GM19467 (cell line): ENCODE measurements at regions not wholly inside any gene's neighbourhood (a gene's known extent, or its start where the extent isn't known, plus 50 kb on each side); places are given as distances from the start of the nearest gene placed in this dataset.
A peak's percentile ranks its signal among the peaks of the same experiment; 100 is the strongest.

Experiments
- ATAC-seq: cut with Tn5 transposase; IDR thresholded peaks from one replicate; pipeline ENCODE4 v1.9.1; 2021; ENCODE audit warnings: mild to moderate bottlenecking, moderate library complexity; ENCODE audit not compliant: unreplicated experiment

GRCh38 chr3:154022606-154023005, 98.6 kb upstream of the ARHGEF26 start:
- ATAC-seq, result no peak

DNA sequence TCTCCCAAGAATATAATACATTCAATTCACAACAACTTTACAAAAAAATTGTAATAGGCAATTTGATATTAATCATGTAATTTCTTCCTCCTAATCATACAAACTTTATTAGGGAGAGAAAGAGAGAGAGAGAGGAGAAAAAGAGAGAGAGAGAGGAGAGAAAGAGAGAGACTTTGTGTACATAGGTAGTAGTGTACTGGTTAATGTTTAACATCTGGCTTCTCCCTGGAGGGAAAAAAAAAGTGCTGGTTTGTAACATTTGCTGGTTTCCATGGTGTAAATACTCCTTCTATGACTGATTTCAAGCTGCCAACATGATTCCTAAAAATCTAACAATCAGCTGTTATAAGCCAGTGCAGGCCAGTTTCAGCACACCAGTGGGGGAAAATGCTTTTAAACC, 98.0 kb upstream of the ARHGEF26 start:
- ATAC-seq, result no peak

DNA sequence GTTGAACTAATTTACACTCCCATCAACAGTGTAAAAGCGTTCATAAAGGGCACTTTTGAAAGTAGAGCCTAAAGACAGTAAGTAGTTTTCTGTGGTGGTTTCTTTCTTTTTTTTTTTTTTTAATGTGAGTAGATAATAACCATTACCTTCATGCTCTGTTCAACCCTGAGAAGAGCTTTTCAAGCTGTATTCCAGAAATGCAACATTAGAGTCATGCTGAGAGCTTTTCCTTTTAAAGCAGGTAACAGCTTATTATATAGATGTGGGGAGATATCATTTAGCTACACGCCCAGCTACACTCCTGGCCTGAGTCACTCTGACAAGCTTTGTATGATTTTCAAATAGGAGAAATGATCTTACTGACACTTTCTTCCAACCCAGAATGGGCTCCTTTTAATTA, 96.2 kb upstream of the ARHGEF26 start:
- no peak for ATAC-seq

DNA sequence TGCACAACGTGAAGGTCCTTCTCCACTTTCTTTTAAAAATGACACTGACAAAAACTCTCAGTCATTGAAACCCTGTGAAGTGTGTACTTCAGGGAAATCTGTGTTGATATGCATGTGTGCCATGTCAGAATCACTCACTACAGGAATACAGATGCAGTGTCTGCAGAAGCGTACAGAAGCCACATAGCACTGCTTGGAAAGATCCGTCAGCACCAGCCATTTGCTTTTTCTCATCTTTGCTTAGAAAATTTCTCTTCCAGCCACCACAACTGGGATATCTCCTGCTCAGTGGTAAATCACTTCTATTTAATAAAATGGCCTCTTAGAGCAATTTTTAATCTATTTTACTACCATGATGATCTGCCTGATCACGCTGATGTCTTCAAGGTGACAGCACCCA, 91.3 kb upstream of the ARHGEF26 start:
- no peak for ATAC-seq

- no peak for ATAC-seq
These were observed 86.3 kb upstream of the ARHGEF26 start for GRCh38 chr3:154034797-154035330.

- ATAC-seq, result peak; percentile 78
These were observed 80.9 kb upstream of the ARHGEF26 start for GRCh38 chr3:154040283-154040682.

GRCh38 chr3:154044671-154045070, 76.5 kb upstream of the ARHGEF26 start:
- no peak for ATAC-seq

- no peak for ATAC-seq
These were observed 71.0 kb upstream of the ARHGEF26 start for GRCh38 chr3:154050216-154050615.

GRCh38 chr3:154050766-154051165, 70.4 kb upstream of the ARHGEF26 start:
- no peak for ATAC-seq

DNA sequence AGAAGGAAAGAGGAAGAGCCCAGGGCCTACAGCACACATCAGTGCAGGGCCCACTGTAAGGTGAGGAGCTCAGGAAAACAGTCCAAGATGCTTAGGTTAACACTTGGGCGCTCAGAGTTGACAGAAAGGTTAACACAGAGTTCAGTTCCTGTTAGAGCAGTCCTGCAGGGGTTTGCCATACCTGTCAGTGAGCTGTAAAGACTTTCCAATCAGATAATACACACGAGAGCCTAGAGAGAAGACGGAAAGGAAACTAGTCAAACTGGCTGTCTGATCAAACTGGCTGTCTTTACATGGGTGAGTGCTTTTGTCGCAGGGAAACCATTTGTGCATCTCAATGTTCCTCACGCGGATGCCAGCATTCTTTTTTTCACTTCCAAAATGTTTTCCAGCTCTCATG, 61.4 kb upstream of the ARHGEF26 start:
- no peak for ATAC-seq

GRCh38 chr3:154060238-154061000, 60.8 kb upstream of the ARHGEF26 start:
- ATAC-seq, result no peak

DNA sequence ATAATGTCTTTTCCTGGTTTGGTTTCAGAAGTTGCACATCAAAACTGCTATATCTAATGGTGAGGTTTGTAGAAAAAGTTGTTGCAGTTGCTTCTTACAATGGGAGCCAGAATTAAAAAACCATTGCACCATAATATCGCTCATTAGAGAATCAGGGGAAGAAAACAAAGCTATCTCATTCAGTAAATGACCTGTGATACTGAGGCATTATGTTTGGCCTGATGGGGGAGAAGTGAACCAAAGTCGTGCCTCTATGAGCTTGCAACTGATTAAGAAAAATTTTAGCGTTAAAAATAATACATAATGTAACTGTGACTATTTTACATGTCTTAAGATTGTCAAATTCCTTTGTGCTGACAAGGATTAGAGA, 60.2 kb upstream of the ARHGEF26 start:
- no peak for ATAC-seq

DNA sequence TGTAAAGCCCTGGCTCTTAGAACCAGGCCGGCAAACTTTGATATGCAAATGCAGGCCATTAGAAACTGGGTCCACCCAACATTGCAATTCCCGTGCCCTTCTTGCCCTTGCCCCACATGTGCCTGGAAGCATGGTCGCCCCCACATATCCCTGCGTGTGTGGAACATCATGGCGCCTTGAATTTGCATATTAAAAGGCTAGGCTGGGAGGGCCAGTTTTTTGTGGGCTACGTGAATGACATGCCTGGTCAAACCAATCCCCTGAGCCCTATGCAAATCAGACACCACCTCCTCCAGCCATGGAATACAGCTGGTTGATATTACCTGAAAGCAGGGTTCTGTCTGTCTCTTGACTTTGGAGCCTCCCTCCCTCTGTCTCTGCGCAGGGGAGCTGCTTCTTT, 58.7 kb upstream of the ARHGEF26 start:
- no peak for ATAC-seq

- no peak for ATAC-seq
These were observed 50.0 kb upstream of the ARHGEF26 start for GRCh38 chr3:154071146-154071545.
